GM12892 (cell line): ENCODE measurements at regions not wholly inside any gene's neighbourhood (a gene's known extent, or its start where the extent isn't known, plus 50 kb on each side); places are given as distances from the start of the nearest gene placed in this dataset.

Source experiments
- POLR2A ChIP-seq: IDR thresholded peaks from 2 replicates; pipeline ENCODE4 v1.6.1; 2011; ENCODE audit warnings: low read depth, low read length, control low read depth
- POLR2AphosphoS5 ChIP-seq: IDR thresholded peaks from 2 replicates; pipeline ENCODE4 v1.6.1; 2011; ENCODE audit warnings: low read depth, low read length, control low read depth

DNA sequence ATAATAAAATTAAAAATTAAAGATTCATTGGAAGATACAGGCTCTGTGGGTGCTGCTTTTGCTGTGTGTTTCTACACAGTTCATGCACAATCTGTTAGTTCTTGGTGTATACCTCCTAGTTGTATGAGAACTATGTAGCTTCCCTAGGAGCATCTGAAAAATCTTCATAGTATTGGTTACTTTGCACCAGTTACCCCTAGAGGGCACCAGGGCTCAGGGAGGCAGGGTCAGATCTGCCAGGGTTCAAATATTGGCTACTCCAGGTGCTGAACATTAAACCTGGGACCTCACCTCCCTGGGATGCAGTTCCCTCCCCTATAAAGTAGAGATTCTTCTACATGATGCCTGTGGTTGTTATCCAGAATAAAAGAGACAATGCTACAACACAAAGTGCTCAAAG, 583.0 kb upstream of the CDH11 start:
- TF ChIP-seq POLR2AphosphoS5 (no peak), POLR2A (no peak)
